ENCODE measurements at regions not wholly inside any gene's neighbourhood (a gene's known extent, or its start where the extent isn't known, plus 50 kb on each side); places are given as distances from the start of the nearest gene placed in this dataset.

- no peak for TF ChIP-seq POLR2AphosphoS5 (IDR thresholded peaks at IDR 0.05)
- no peak for TF ChIP-seq POLR2A (IDR thresholded peaks at IDR 0.05)
- TF ChIP-seq, protein P1, sequence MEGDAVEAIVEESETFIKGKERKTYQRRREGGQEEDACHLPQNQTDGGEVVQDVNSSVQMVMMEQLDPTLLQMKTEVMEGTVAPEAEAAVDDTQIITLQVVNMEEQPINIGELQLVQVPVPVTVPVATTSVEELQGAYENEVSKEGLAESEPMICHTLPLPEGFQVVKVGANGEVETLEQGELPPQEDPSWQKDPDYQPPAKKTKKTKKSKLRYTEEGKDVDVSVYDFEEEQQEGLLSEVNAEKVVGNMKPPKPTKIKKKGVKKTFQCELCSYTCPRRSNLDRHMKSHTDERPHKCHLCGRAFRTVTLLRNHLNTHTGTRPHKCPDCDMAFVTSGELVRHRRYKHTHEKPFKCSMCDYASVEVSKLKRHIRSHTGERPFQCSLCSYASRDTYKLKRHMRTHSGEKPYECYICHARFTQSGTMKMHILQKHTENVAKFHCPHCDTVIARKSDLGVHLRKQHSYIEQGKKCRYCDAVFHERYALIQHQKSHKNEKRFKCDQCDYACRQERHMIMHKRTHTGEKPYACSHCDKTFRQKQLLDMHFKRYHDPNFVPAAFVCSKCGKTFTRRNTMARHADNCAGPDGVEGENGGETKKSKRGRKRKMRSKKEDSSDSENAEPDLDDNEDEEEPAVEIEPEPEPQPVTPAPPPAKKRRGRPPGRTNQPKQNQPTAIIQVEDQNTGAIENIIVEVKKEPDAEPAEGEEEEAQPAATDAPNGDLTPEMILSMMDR (IDR thresholded peaks at IDR 0.05) = no peak
- TF ChIP-seq EP300 (IDR thresholded peaks at IDR 0.05) = no peak
These were observed 374.7 kb upstream of the ERCC4 start for GRCh38 chr16:13545271-13545670.

Measured in upper lobe of left lung (tissue), 4 donors.